ENCODE measurements at regions not wholly inside any gene's neighbourhood (a gene's known extent, or its start where the extent isn't known, plus 50 kb on each side); places are given as distances from the start of the nearest gene placed in this dataset.

GRCh38 chr2:209181984-209182383 is 241.9 kb upstream of the MAP2 start:
- no peak for TF ChIP-seq CTCF (IDR thresholded peaks at IDR 0.05)
- TF ChIP-seq, protein P1, sequence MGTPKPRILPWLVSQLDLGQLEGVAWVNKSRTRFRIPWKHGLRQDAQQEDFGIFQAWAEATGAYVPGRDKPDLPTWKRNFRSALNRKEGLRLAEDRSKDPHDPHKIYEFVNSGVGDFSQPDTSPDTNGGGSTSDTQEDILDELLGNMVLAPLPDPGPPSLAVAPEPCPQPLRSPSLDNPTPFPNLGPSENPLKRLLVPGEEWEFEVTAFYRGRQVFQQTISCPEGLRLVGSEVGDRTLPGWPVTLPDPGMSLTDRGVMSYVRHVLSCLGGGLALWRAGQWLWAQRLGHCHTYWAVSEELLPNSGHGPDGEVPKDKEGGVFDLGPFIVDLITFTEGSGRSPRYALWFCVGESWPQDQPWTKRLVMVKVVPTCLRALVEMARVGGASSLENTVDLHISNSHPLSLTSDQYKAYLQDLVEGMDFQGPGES (IDR thresholded peaks at IDR 0.05; ENCODE audit: low read depth, low read length) = no peak
- TF ChIP-seq, protein P2, sequence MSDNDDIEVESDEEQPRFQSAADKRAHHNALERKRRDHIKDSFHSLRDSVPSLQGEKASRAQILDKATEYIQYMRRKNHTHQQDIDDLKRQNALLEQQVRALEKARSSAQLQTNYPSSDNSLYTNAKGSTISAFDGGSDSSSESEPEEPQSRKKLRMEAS (IDR thresholded peaks at IDR 0.05; ENCODE audit: low read depth) = no peak
- TF ChIP-seq POLR2AphosphoS5 (IDR thresholded peaks at IDR 0.05; ENCODE audit: low read depth, low read length) = no peak
- TF ChIP-seq EP300 (IDR thresholded peaks at IDR 0.05; ENCODE audit: borderline replicate concordance in 1 of 2, low read depth in 1 of 2, low read length in 1 of 2) = no peak
- TF ChIP-seq NRF1 (IDR thresholded peaks at IDR 0.05; ENCODE audit: low read depth, low read length) = no peak
- TF ChIP-seq FOXJ3 (CRISPR knock-in tag; IDR thresholded peaks at IDR 0.05) = no peak
- no peak for TF ChIP-seq SMC3 (IDR thresholded peaks at IDR 0.05; ENCODE audit: low read depth, low read length)
- TF ChIP-seq RAD21 (IDR thresholded peaks at IDR 0.05; ENCODE audit: low read length) = no peak
- TF ChIP-seq ZBTB33 (IDR thresholded peaks at IDR 0.05; ENCODE audit: borderline replicate concordance, low read depth) = no peak
- TF ChIP-seq, protein P3, sequence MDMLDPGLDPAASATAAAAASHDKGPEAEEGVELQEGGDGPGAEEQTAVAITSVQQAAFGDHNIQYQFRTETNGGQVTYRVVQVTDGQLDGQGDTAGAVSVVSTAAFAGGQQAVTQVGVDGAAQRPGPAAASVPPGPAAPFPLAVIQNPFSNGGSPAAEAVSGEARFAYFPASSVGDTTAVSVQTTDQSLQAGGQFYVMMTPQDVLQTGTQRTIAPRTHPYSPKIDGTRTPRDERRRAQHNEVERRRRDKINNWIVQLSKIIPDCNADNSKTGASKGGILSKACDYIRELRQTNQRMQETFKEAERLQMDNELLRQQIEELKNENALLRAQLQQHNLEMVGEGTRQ (IDR thresholded peaks at IDR 0.05; ENCODE audit: borderline replicate concordance, low read depth, low read length) = no peak
- TF ChIP-seq MXI1 (IDR thresholded peaks at IDR 0.05; ENCODE audit: low read depth, low read length) = no peak
- TF ChIP-seq RFX5 (IDR thresholded peaks at IDR 0.05; ENCODE audit: low read length) = no peak

All from SK-N-SH (cell line).